HFF-Myc (cell line): ENCODE measurements at regions not wholly inside any gene's neighbourhood (a gene's known extent, or its start where the extent isn't known, plus 50 kb on each side); places are given as distances from the start of the nearest gene placed in this dataset.

Experiments
- DNase-seq: peaks from one replicate; pipeline ENCODE4 v3.0.0-alpha.2; 2011; ENCODE audit warnings: low read depth; ENCODE audit errors: extremely low read depth
- H3K4me3 ChIP-seq: replicated peaks from 2 replicates; pipeline ENCODE4 v1.5.1; 2011; ENCODE audit warnings: low read depth, mild to moderate bottlenecking, control low read depth, low read length
- TF ChIP-seq, protein P1 (sequence below): IDR thresholded peaks from 2 replicates; pipeline ENCODE4 v1.5.1; 2012; ENCODE audit warnings: mild to moderate bottlenecking, low read depth, low read length, control low read depth; ENCODE audit errors: missing control alignments

- no peak for DNase-seq
- TF ChIP-seq, protein P1, sequence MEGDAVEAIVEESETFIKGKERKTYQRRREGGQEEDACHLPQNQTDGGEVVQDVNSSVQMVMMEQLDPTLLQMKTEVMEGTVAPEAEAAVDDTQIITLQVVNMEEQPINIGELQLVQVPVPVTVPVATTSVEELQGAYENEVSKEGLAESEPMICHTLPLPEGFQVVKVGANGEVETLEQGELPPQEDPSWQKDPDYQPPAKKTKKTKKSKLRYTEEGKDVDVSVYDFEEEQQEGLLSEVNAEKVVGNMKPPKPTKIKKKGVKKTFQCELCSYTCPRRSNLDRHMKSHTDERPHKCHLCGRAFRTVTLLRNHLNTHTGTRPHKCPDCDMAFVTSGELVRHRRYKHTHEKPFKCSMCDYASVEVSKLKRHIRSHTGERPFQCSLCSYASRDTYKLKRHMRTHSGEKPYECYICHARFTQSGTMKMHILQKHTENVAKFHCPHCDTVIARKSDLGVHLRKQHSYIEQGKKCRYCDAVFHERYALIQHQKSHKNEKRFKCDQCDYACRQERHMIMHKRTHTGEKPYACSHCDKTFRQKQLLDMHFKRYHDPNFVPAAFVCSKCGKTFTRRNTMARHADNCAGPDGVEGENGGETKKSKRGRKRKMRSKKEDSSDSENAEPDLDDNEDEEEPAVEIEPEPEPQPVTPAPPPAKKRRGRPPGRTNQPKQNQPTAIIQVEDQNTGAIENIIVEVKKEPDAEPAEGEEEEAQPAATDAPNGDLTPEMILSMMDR = no peak
- H3K4me3 ChIP-seq = no peak overlapping the region
These were observed 152.6 kb downstream of the FAM43A start for GRCh38 chr3:194838236-194838635.

DNA sequence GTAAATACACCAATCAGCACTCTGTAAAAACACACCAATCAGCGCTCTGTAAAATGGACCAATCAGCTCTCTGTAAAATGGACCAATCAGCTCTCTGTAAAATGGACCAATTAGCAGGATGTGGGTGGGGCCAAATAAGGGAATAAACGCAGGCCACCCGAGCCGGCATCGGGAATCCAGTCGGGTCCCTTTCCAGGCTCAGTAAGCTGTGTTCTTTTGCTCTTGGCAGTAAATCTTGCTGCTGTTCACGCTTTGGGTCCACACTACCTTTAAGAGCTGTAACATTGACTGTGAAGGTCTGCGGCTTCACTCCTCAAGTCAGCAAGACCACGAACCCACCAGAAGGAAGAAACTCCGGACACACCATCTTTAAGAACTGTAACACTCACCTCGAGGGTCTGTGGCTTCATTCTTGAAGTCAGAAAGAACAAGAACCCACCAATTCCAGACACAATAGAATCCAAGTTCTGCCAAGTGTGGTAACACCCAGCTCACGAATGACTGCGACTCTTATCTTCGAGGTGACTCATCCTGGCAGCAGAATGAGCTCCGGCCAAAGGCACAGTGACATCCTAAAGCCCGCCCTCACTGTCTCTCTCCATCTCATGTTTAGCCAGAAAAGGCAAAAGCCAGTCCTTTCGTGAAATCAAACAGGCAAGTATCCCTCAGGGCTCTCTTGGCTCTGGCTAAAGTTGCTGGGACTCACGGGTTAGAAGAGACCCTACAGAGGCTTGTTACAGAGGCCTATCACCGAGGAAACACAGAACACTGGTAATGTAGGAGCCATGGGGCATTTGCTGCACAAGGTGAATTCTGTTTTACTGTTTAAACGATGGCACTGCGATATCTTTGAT, 155.2 kb downstream of the FAM43A start:
- no peak overlapping the region for H3K4me3 ChIP-seq
- TF ChIP-seq, protein P1 = no peak
- no peak for DNase-seq

- TF ChIP-seq, protein P1 = no peak
- DNase-seq = no peak
- H3K4me3 ChIP-seq = no peak overlapping the region
These were observed 155.8 kb downstream of the FAM43A start for GRCh38 chr3:194841515-194841841.

- DNase-seq = no peak
- no peak overlapping the region for H3K4me3 ChIP-seq
- TF ChIP-seq, protein P1 = no peak
These were observed 157.9 kb downstream of the FAM43A start for GRCh38 chr3:194843556-194843955.

DNA sequence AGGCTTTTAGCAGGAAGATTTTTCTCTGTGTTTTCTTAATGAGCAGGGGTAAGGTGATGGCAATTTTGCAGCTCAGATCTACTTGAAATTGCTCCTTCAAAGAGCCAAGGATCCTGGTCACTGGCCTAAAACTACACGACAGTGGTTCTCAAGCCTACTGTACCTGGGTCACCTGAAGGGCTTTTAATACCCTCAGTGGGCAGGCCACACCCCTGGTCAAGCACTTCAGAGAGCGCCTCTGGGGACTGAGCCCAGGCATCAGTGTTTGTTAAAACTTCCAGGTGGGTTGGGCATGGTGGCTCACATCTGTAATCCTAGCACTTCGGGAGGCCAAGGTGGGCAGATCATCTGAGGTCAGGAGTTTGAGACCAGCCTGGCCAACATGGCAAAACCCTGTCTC, 158.4 kb downstream of the FAM43A start:
- DNase-seq = no peak
- no peak overlapping the region for H3K4me3 ChIP-seq
- TF ChIP-seq, protein P1 = no peak

- TF ChIP-seq, protein P1 = no peak
- no peak overlapping the region for H3K4me3 ChIP-seq
- DNase-seq = no peak
These were observed 163.6 kb downstream of the FAM43A start for GRCh38 chr3:194849166-194849875.
